ENCODE measurements at regions not wholly inside any gene's neighbourhood (a gene's known extent, or its start where the extent isn't known, plus 50 kb on each side); places are given as distances from the start of the nearest gene placed in this dataset.

GRCh38 chr2:163541943-163542342, 193.9 kb downstream of the FIGN start:
- no peak for DNase-seq

DNA sequence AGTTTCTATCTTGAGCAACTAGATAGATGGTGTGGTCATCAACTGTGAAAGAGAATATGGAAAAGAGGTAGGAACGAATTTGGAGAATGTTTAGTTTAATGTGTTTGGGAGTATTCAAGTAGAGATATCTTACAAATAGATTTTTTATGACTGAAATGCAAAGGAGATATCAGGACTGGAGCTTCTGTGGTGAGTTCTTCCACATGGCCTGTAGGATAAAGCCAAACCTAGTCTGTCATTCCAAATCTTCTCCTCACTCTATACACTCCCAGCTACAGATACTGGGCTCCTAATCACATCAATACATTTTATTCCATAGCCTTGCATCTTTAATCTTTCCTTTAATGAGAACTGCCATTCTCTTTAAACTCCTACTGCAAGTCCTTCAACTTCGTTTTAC, 194.3 kb downstream of the FIGN start:
- DNase-seq = no peak

- DNase-seq = no peak
Observed at GRCh38 chr2:163528640-163529217, 207.1 kb downstream of the FIGN start.

DNA sequence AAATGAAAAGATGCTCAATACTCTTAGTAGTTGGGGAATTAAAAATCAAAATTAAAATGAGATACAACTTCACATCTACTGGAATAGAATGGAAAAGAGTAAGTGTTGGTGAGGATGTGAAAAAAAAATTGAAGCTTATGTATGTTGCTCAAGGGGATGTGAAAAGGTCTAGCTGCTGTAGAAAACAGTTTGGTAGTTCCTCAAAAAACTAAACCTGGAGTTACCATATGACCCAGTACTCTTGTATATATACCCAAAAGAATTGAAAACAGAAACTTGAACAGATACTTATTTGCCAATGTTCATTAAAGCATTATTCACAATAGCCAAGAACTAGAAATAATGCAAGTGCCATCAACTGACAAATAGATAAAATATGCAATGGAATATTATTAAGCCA, 208.4 kb downstream of the FIGN start:
- no peak for DNase-seq

DNA sequence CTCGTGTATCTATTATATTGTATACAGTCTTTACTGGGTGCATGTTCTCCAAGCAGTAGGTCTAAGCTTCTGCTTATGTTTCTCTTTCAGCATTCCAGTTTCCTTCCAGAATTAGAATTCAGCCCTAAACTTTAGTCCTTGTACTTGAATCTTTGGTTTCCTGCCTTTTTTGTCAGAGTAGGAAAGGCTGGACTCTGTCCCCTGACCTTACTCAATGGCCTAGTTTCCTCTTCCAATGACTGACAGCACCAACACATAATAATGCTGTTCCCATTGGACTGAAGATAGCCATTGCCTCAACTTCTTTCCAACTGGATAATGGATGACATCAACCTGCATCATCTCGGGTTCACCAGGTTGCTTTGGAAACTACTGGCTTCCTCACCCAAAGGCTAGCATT, 217.0 kb downstream of the FIGN start:
- no peak for DNase-seq

DNA sequence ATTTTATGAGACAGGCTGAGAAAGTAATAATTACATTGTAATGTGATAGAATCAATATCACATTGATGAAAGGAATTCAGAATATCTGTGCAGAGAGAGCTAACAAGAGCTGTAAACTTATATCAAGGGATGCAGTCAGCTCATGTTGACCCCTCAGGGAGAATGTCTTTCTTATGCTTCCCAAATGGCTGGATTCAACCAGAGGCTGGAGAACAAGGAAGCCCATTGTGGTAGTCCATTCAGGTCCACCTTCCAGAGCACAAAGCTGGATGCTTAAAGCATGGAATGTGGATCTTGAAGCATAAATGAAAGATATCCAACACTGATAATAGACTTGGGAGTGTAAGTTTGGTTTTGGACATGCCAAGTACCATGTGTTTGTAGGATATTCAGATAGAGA, 220.0 kb downstream of the FIGN start:
- no peak for DNase-seq

DNA sequence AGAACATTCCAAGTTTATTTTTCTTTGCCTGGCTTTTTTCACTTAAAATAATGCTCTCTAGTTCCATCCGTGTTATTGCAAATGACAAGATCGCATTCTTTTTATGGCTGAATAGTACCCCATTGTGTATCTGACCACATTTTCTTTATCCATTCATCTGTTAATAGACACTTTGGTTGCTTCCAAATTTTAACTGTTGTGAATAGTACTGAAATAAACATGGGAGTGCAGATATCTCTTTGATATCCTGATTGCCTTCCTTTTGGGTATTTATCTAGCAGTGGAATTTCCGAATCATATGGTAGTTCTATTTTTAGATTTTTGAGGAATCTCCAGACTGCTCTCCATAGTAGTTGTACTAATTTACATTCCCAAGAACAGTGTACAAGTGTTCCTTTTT, 230.5 kb downstream of the FIGN start:
- no peak for DNase-seq

- no peak for DNase-seq
Observed at GRCh38 chr2:163493359-163494298, 242.2 kb downstream of the FIGN start.

DNA sequence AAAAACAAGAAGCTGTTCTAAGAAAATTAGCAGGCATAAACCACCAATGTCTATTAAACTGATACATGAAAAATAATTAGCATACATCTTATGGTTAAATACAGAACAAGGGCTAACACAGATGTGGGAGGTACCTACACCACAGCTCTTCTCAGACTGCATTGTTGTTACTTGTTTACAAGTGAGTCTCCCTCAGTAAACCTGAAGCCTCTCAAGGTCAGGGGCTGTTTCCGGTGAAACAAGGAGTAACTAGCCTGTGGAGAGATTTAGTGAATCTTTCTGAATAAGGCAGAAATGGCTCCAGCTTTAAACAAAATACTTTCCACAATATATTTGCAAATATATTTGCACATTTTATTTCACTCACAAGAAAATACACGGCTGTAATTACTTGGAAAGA, 244.0 kb downstream of the FIGN start:
- no peak for DNase-seq

- DNase-seq = no peak
Observed at GRCh38 chr2:163490281-163490680, 245.5 kb downstream of the FIGN start.

- no peak for DNase-seq
Observed at GRCh38 chr2:163481515-163481914, 254.3 kb downstream of the FIGN start.

GRCh38 chr2:163479599-163479998, 256.2 kb downstream of the FIGN start:
- DNase-seq = no peak

GRCh38 chr2:163475815-163476214, 260.0 kb downstream of the FIGN start:
- no peak for DNase-seq

GRCh38 chr2:163474889-163475288, 260.9 kb downstream of the FIGN start:
- no peak for DNase-seq

DNA sequence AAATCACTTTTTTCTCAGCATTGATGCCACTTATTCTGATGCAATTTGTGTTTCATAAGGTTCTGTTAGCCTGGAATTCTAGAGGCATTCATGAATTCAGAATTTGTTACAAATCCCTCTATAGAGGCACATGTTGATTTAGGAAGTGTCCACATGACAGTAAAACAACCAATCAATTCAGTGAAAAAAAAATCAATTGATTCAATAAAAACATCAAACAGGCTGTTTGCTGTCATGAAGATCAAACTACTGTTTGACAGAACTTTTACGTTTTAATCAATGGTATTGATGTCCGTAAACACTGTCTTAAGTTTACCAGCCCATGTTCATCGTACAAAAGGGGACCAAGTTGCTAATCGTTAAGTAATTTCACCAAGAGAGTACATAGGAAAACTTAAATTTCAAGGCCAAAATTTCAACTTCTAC, 261.5 kb downstream of the FIGN start:
- no peak for DNase-seq

- no peak for DNase-seq
Observed at GRCh38 chr2:163471947-163472346, 263.9 kb downstream of the FIGN start.

DNA sequence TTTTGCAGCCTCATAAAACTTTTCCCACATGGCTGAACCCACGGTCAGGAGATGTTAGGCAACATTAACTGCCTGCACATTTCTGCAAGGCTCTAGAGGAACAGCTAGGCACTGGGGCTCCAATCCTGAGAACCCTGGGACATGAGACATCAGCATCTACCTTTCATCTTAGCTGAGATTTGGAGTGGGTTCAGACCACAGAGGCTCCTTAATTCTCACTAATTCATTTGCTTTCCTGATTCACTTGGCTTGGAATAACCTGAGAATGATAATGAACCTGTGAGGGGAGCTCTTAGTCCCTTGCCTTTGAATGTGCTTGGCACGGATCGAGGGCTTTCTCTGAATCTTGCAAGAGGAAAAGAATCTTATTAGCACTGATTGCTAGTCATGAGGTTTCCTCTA, 266.2 kb downstream of the FIGN start:
- DNase-seq = no peak

DNA sequence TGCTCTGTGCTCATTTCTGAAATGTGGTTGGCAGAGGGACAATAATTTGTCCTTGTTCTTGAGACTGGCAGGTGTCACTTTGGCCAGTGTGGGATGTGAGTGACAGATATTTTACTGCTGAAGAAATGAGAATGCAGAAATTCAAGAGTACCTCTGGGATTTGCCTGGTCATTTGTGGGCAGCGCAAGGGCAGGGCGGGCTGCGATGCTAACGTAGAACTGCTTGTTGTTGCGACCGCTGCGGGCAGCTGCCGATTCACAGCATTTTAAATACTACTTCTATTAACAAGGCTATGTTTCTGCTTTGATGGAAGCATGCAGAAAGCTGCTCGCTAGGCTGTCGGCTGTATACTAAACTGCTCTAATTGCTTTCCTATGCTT, 268.6 kb downstream of the FIGN start:
- DNase-seq = no peak

- no peak for DNase-seq
Observed at GRCh38 chr2:163466331-163467250, 269.2 kb downstream of the FIGN start.

GRCh38 chr2:163465440-163465839, 270.4 kb downstream of the FIGN start:
- no peak for DNase-seq

GRCh38 chr2:163463411-163463810, 272.4 kb downstream of the FIGN start:
- DNase-seq = no peak

DNA sequence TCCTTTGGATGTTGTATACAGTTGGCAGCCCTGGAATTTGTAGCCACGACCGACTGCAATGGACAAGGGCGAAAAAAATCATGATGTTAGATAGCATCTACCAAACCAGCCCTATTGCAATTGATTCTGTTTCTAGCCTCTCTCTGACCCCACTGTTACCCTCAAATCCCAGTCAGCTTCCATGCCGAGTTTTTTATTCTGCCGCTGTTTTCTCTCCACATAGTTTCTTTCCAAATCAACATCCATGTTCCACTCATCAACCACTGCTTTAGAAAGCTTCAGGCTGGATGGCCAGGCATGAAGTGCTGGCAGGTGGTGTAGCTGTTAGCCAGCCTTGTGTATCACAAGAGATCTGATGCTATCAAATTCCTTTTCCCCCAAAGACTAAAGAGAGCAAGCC, 272.8 kb downstream of the FIGN start:
- DNase-seq = no peak

GRCh38 chr2:163459986-163460385, 275.8 kb downstream of the FIGN start:
- DNase-seq = no peak

All from NCI-H510A (cell line).